Fibroblast of villous mesenchyme (primary cell): ENCODE measurements at regions not wholly inside any gene's neighbourhood (a gene's known extent, or its start where the extent isn't known, plus 50 kb on each side); places are given as distances from the start of the nearest gene placed in this dataset.
A peak's percentile ranks its signal among the peaks of the same experiment; 100 is the strongest.

ENCODE experiments used
- DNase-seq: peaks from one replicate; pipeline ENCODE4 v3.0.0-alpha.2; 2010; ENCODE audit warnings: low read depth
- H3K4me3 ChIP-seq: 2 replicates; pipeline ENCODE4 v1.5.1; 2011; ENCODE audit warnings: low read depth, mild to moderate bottlenecking, low read length
- CTCF ChIP-seq: IDR thresholded peaks from 2 replicates; pipeline ENCODE4 v1.5.1; 2012; ENCODE audit warnings: low read depth, mild to moderate bottlenecking, low read length; ENCODE audit not compliant: insufficient read depth

GRCh38 chr1:198906739-198907422 lies 268.0 kb downstream of the PTPRC start:
- DNase-seq, result no peak
- no peak overlapping the region for H3K4me3 ChIP-seq
- no peak for TF ChIP-seq CTCF

GRCh38 chr1:198907423-198907746 lies 268.5 kb downstream of the PTPRC start:
- no peak for TF ChIP-seq CTCF
- DNase-seq, result no peak

GRCh38 chr1:198908995-198909394 lies 270.2 kb downstream of the PTPRC start:
- peak; percentile 31 for DNase-seq
- H3K4me3 ChIP-seq, result no peak overlapping the region
- TF ChIP-seq CTCF, result no peak

More at GRCh38 chr1:198907423-198907746, 268.5 kb downstream of the PTPRC start:
- H3K4me3 ChIP-seq, result no peak overlapping the region

GRCh38 chr1:198909973-198910372 lies 271.1 kb downstream of the PTPRC start:
- H3K4me3 ChIP-seq, result no peak overlapping the region
- no peak for DNase-seq
- no peak for TF ChIP-seq CTCF

- no peak for DNase-seq
- H3K4me3 ChIP-seq, result no peak overlapping the region
- no peak for TF ChIP-seq CTCF
Observed at GRCh38 chr1:198910816-198911215, 272.0 kb downstream of the PTPRC start.

- DNase-seq, result no peak
- TF ChIP-seq CTCF, result no peak
- H3K4me3 ChIP-seq, result no peak overlapping the region
Observed at GRCh38 chr1:198912046-198912445, 273.2 kb downstream of the PTPRC start.

- no peak for TF ChIP-seq CTCF
- DNase-seq, result peak; percentile 85
- no peak overlapping the region for H3K4me3 ChIP-seq
Observed at GRCh38 chr1:198913667-198914066, 274.8 kb downstream of the PTPRC start.
